ENCODE measurements at regions not wholly inside any gene's neighbourhood (a gene's known extent, or its start where the extent isn't known, plus 50 kb on each side); places are given as distances from the start of the nearest gene placed in this dataset.

GRCh38 chr1:192476802-192477298 is 98.7 kb upstream of the RGS1 start:
- no peaks in the 10 kb centered on the region for H3K27me3 ChIP-seq (ENCODE audit: insufficient read depth, insufficient read length)
- no peaks in the 10 kb centered on the region for H3K36me3 ChIP-seq (ENCODE audit: insufficient read depth, insufficient read length, low read length)
- H3K4me1 ChIP-seq (ENCODE audit: insufficient read depth, insufficient read length) = no peaks in the 10 kb centered on the region
- no peak overlapping the region for H3K4me3 ChIP-seq (ENCODE audit: insufficient read length, low read depth)
- TF ChIP-seq ZNF274 (IDR thresholded peaks at IDR 0.05; ENCODE audit: low read depth, low read length) = no peak
- DNase-seq (ENCODE audit: low read depth, low spot score) = no peak
- H3K9me3 ChIP-seq (ENCODE audit: insufficient read depth, low read length) = no peaks in the 10 kb centered on the region; the same call in 1 of the 2 replicates
- no peak overlapping the region for H3K9ac ChIP-seq (ENCODE audit: insufficient read length, low read depth)

GRCh38 chr1:192477630-192478029 is 97.9 kb upstream of the RGS1 start:
- no peak for TF ChIP-seq SUZ12 (IDR thresholded peaks at IDR 0.05; ENCODE audit: extremely low read depth, insufficient read depth, insufficient read length)
- Histone ChIP-seq H3K9me3 (ENCODE audit: insufficient read depth, low read length) (no peaks in the 10 kb centered on the region; the same call in 1 of the 2 replicates), H3K4me3 (ENCODE audit: insufficient read length, low read depth) (no peak overlapping the region)

GRCh38 chr1:192485692-192486436 is 89.7 kb upstream of the RGS1 start:
- Histone ChIP-seq H3K9ac (ENCODE audit: insufficient read length, low read depth) (no peak overlapping the region), H3K4me3 (ENCODE audit: insufficient read length, low read depth) (no peak overlapping the region), H3K9me3 (ENCODE audit: insufficient read depth, low read length) (no peaks in the 10 kb centered on the region), H3K27me3 (ENCODE audit: insufficient read depth, insufficient read length) (no peaks in the 10 kb centered on the region), H3K4me1 (ENCODE audit: insufficient read depth, insufficient read length) (no peaks in the 10 kb centered on the region), H3K36me3 (ENCODE audit: insufficient read depth, insufficient read length, low read length) (no peaks in the 10 kb centered on the region)
- no peak for TF ChIP-seq ZNF274 (IDR thresholded peaks at IDR 0.05; ENCODE audit: low read depth, low read length)
- TF ChIP-seq YY1 (IDR thresholded peaks at IDR 0.05; ENCODE audit: insufficient read depth, insufficient read length) = no peak
- no peak for TF ChIP-seq SUZ12 (IDR thresholded peaks at IDR 0.05; ENCODE audit: extremely low read depth, insufficient read depth, insufficient read length)
- no peak for DNase-seq (ENCODE audit: low read depth, low spot score)

More at GRCh38 chr1:192477630-192478029, 97.9 kb upstream of the RGS1 start:
- Histone ChIP-seq H3K27me3 (ENCODE audit: insufficient read depth, insufficient read length) (no peaks in the 10 kb centered on the region), H3K36me3 (ENCODE audit: insufficient read depth, insufficient read length, low read length) (no peaks in the 10 kb centered on the region), H3K9ac (ENCODE audit: insufficient read length, low read depth) (no peak overlapping the region), H3K4me1 (ENCODE audit: insufficient read depth, insufficient read length) (no peaks in the 10 kb centered on the region)
- no peak for DNase-seq (ENCODE audit: low read depth, low spot score)

- H3K36me3 ChIP-seq (ENCODE audit: insufficient read depth, insufficient read length, low read length) = no peaks in the 10 kb centered on the region
- no peak for DNase-seq (ENCODE audit: low read depth, low spot score)
- H3K27me3 ChIP-seq (ENCODE audit: insufficient read depth, insufficient read length) = no peaks in the 10 kb centered on the region
- H3K4me1 ChIP-seq (ENCODE audit: insufficient read depth, insufficient read length) = no peaks in the 10 kb centered on the region
- TF ChIP-seq YY1 (IDR thresholded peaks at IDR 0.05; ENCODE audit: insufficient read depth, insufficient read length) = no peak
- H3K9ac ChIP-seq (ENCODE audit: insufficient read length, low read depth) = no peak overlapping the region
- no peak overlapping the region for H3K4me3 ChIP-seq (ENCODE audit: insufficient read length, low read depth)
- H3K9me3 ChIP-seq (ENCODE audit: insufficient read depth, low read length) = no peaks in the 10 kb centered on the region
Measured at GRCh38 chr1:192488058-192488457, 87.5 kb upstream of the RGS1 start.

- H3K4me3 ChIP-seq (ENCODE audit: insufficient read length, low read depth) = no peak overlapping the region
- no peaks in the 10 kb centered on the region for H3K27me3 ChIP-seq (ENCODE audit: insufficient read depth, insufficient read length)
- no peak overlapping the region for H3K9ac ChIP-seq (ENCODE audit: insufficient read length, low read depth)
- no peaks in the 10 kb centered on the region for H3K4me1 ChIP-seq (ENCODE audit: insufficient read depth, insufficient read length)
- TF ChIP-seq ZNF274 (IDR thresholded peaks at IDR 0.05; ENCODE audit: low read depth, low read length) (no peak), YY1 (IDR thresholded peaks at IDR 0.05; ENCODE audit: insufficient read depth, insufficient read length) (no peak), SUZ12 (IDR thresholded peaks at IDR 0.05; ENCODE audit: extremely low read depth, insufficient read depth, insufficient read length) (no peak)
- no peaks in the 10 kb centered on the region for H3K9me3 ChIP-seq (ENCODE audit: insufficient read depth, low read length)
- DNase-seq (ENCODE audit: low read depth, low spot score) = no peak
- H3K36me3 ChIP-seq (ENCODE audit: insufficient read depth, insufficient read length, low read length) = no peaks in the 10 kb centered on the region
Measured at GRCh38 chr1:192489047-192489446, 86.5 kb upstream of the RGS1 start.

- Histone ChIP-seq H3K9ac (ENCODE audit: insufficient read length, low read depth) (no peak overlapping the region), H3K4me1 (ENCODE audit: insufficient read depth, insufficient read length) (no peaks in the 10 kb centered on the region), H3K9me3 (ENCODE audit: insufficient read depth, low read length) (no peaks in the 10 kb centered on the region), H3K36me3 (ENCODE audit: insufficient read depth, insufficient read length, low read length) (no peaks in the 10 kb centered on the region), H3K4me3 (ENCODE audit: insufficient read length, low read depth) (no peak overlapping the region), H3K27me3 (ENCODE audit: insufficient read depth, insufficient read length) (no peaks in the 10 kb centered on the region)
- no peak for DNase-seq (ENCODE audit: low read depth, low spot score)
- TF ChIP-seq YY1 (IDR thresholded peaks at IDR 0.05; ENCODE audit: insufficient read depth, insufficient read length) (no peak), SUZ12 (IDR thresholded peaks at IDR 0.05; ENCODE audit: extremely low read depth, insufficient read depth, insufficient read length) (no peak), ZNF274 (IDR thresholded peaks at IDR 0.05; ENCODE audit: low read depth, low read length) (no peak)
Measured at GRCh38 chr1:192489748-192490147, 85.8 kb upstream of the RGS1 start.

- Histone ChIP-seq H3K9me3 (ENCODE audit: insufficient read depth, low read length) (no peaks in the 10 kb centered on the region), H3K4me1 (ENCODE audit: insufficient read depth, insufficient read length) (no peaks in the 10 kb centered on the region), H3K27me3 (ENCODE audit: insufficient read depth, insufficient read length) (no peaks in the 10 kb centered on the region), H3K36me3 (ENCODE audit: insufficient read depth, insufficient read length, low read length) (no peaks in the 10 kb centered on the region), H3K9ac (ENCODE audit: insufficient read length, low read depth) (no peak overlapping the region), H3K4me3 (ENCODE audit: insufficient read length, low read depth) (no peak overlapping the region)
- TF ChIP-seq YY1 (IDR thresholded peaks at IDR 0.05; ENCODE audit: insufficient read depth, insufficient read length) (no peak), SUZ12 (IDR thresholded peaks at IDR 0.05; ENCODE audit: extremely low read depth, insufficient read depth, insufficient read length) (no peak), ZNF274 (IDR thresholded peaks at IDR 0.05; ENCODE audit: low read depth, low read length) (no peak)
- no peak for DNase-seq (ENCODE audit: low read depth, low spot score)
Measured at GRCh38 chr1:192491804-192492554, 83.6 kb upstream of the RGS1 start.

Data from NT2/D1 (cell line).